WTC11 (cell line): ENCODE measurements at regions not wholly inside any gene's neighbourhood (a gene's known extent, or its start where the extent isn't known, plus 50 kb on each side); places are given as distances from the start of the nearest gene placed in this dataset.

ENCODE experiments used
- ATAC-seq: fragments of 200-7000 bp; cut with Tn5 transposase; 2 replicates; pipeline ENCODE4 v1.10.0; 2021; ENCODE audit warnings: mild to moderate bottlenecking, moderate library complexity
- CTCF ChIA-PET: fragments of 300-600 bp; sonication (Branson Sonifier 250); formaldehyde crosslinking; loops from one replicate; lab custom pipeline; 2021; ENCODE audit warnings: antibody characterized with exemption; lab: Charles Lee
- POLR2A ChIA-PET: fragments of 350-600 bp; sonication (Branson Sonifier 250); formaldehyde crosslinking; loops from one replicate; lab custom pipeline; 2021; ENCODE audit warnings: antibody characterized with exemption; lab: Charles Lee
- DNase-seq: peaks from one replicate; pipeline ENCODE4 v3.0.0; 2021; ENCODE audit warnings: low spot score
- H3K27ac Mint-ChIP-seq: 2 replicates; pipeline ENCODE4 v1.8.0; 2021; ENCODE audit warnings: mixed read lengths
- H3K27me3 Mint-ChIP-seq: 2 replicates; pipeline ENCODE4 v1.8.0; 2021; ENCODE audit warnings: low read depth, mild to moderate bottlenecking, moderate library complexity, mixed read lengths
- H3K36me3 Mint-ChIP-seq: 2 replicates; pipeline ENCODE4 v1.8.0; 2021; ENCODE audit warnings: mixed read lengths
- H3K4me1 Mint-ChIP-seq: 2 replicates; pipeline ENCODE4 v1.8.0; 2022; ENCODE audit warnings: mixed read lengths
- H3K4me3 Mint-ChIP-seq: 2 replicates; pipeline ENCODE4 v1.8.0; 2021; ENCODE audit warnings: mild to moderate bottlenecking, moderate library complexity, mixed read lengths
- H3K9me3 Mint-ChIP-seq: 2 replicates; pipeline ENCODE4 v1.8.0; 2021; ENCODE audit warnings: mixed read lengths
- ATF1 ChIP-seq: sonication (generic); formaldehyde crosslinking; IDR thresholded peaks from 2 replicates; pipeline ENCODE4 v1.8.1; 2023; ENCODE audit warnings: mild to moderate bottlenecking, moderate library complexity, missing genetic modification reagents
- CREB1 ChIP-seq: sonication (generic); formaldehyde crosslinking; IDR thresholded peaks from 2 replicates; pipeline ENCODE4 v1.8.0; 2023; ENCODE audit warnings: mild to moderate bottlenecking, missing genetic modification reagents
- CREM ChIP-seq: sonication (generic); formaldehyde crosslinking; IDR thresholded peaks from 2 replicates; pipeline ENCODE4 v1.8.1; 2022; ENCODE audit warnings: mild to moderate bottlenecking, missing genetic modification reagents, moderate library complexity
- GABPB1 ChIP-seq: sonication (generic); formaldehyde crosslinking; IDR thresholded peaks from 2 replicates; pipeline ENCODE4 v1.8.1; 2023; ENCODE audit warnings: mild to moderate bottlenecking, missing genetic modification reagents
- KAT7 ChIP-seq: sonication (generic); formaldehyde crosslinking; IDR thresholded peaks from 2 replicates; pipeline ENCODE4 v1.8.1; 2023; ENCODE audit warnings: missing genetic modification reagents, mild to moderate bottlenecking, borderline replicate concordance
- NFATC4 ChIP-seq: fragments of 250-450 bp; sonication (Bioruptor Pico); IDR thresholded peaks from 2 replicates; pipeline ENCODE4 v1.9.0; 2021; ENCODE audit warnings: mild to moderate bottlenecking
- NFYB ChIP-seq: sonication (generic); formaldehyde crosslinking; conservative IDR thresholded peaks from 2 replicates; pipeline ENCODE4 v1.8.0; 2022; ENCODE audit warnings: low read depth, missing genetic modification reagents
- SOX15 ChIP-seq: fragments of 250-450 bp; sonication (Bioruptor Pico); IDR thresholded peaks from 2 replicates; pipeline ENCODE4 v1.9.0; 2021; ENCODE audit warnings: mild to moderate bottlenecking
- SP1 ChIP-seq: sonication (generic); formaldehyde crosslinking; conservative IDR thresholded peaks from 2 replicates; pipeline ENCODE4 v1.8.1; 2022; ENCODE audit warnings: missing genetic modification reagents
- TP53 ChIP-seq: sonication (generic); formaldehyde crosslinking; IDR thresholded peaks from 2 replicates; pipeline ENCODE4 v1.8.1; 2023; ENCODE audit warnings: mild to moderate bottlenecking, missing genetic modification reagents
- ZNF138 ChIP-seq: sonication (generic); formaldehyde crosslinking; conservative IDR thresholded peaks from 2 replicates; pipeline ENCODE4 v1.8.1; 2022; ENCODE audit warnings: mild to moderate bottlenecking, moderate library complexity, missing genetic modification reagents
- ZNF317 ChIP-seq: sonication (generic); formaldehyde crosslinking; IDR thresholded peaks from 2 replicates; pipeline ENCODE4 v1.8.1; 2023; ENCODE audit warnings: low read depth, mild to moderate bottlenecking, moderate library complexity, missing genetic modification reagents, borderline replicate concordance
- ZNF423 ChIP-seq: fragments of 250-450 bp; sonication (Bioruptor Pico); IDR thresholded peaks from 2 replicates; pipeline ENCODE4 v2.1.2; 2022; ENCODE audit warnings: mild to moderate bottlenecking, moderate library complexity
- TF ChIP-seq, protein P1 (sequence below): sonication (generic); formaldehyde crosslinking; IDR thresholded peaks from 2 replicates; pipeline ENCODE4 v1.8.1; 2022; ENCODE audit warnings: mild to moderate bottlenecking, missing genetic modification reagents, moderate library complexity, borderline replicate concordance
- TF ChIP-seq, protein P2 (sequence below): sonication (generic); formaldehyde crosslinking; IDR thresholded peaks from 2 replicates; pipeline ENCODE4 v1.8.1; 2022; ENCODE audit warnings: low read depth, missing genetic modification reagents, borderline replicate concordance
- TF ChIP-seq, protein P3 (sequence below): sonication (generic); formaldehyde crosslinking; IDR thresholded peaks from 2 replicates; pipeline ENCODE4 v1.8.0; 2022; ENCODE audit warnings: mild to moderate bottlenecking, missing genetic modification reagents
- TF ChIP-seq, protein P4 (sequence below): sonication (generic); formaldehyde crosslinking; IDR thresholded peaks from 2 replicates; pipeline ENCODE4 v1.8.0; 2022; ENCODE audit warnings: mild to moderate bottlenecking, missing genetic modification reagents
- TF ChIP-seq, protein P5 (sequence below): sonication (generic); formaldehyde crosslinking; IDR thresholded peaks from 2 replicates; pipeline ENCODE4 v1.8.0; 2023; ENCODE audit warnings: mild to moderate bottlenecking, missing genetic modification reagents
- TF ChIP-seq, protein P6 (sequence below): fragments of 250-450 bp; sonication (Bioruptor Pico); IDR thresholded peaks from 2 replicates; pipeline ENCODE4 v1.8.0; 2021; ENCODE audit warnings: mild to moderate bottlenecking

DNA sequence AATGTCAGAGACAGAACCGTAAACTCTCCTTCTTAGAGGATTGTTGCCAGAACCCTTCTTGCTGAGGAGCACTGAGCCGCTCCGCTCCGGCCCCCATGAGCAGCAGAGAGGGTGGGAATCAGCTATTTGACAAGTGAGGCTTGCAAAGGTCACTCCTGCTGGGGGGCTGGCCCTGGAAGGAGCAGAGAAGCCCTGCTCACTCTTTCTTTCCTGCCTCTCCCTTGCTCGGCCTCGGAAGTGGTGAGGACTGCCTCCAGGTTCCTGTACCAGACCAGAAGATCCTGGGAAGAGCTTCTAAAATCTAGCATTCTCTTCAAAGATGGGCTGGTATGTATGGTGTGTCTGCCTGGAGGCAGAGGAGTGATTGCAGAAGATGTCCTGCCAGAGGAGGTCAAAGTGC, 168.6 kb upstream of the NECTIN1 start:
- Mint-ChIP-seq H3K4me1 (peaks cover 18% of the 10 kb centered on the region), H3K9me3 (no peaks in the 10 kb centered on the region), H3K27ac (no peak overlapping the region), H3K36me3 (no peaks in the 10 kb centered on the region), H3K4me3 (no peak overlapping the region), H3K27me3 (no peaks in the 10 kb centered on the region)
- ATAC-seq, result no peak
- ChIA-PET POLR2A (interaction anchor here (0.6 kb wide), 1 partner anchor 54 kb away, joined by 4 read pairs; no protein-coding TSS in a partner anchor), CTCF (interaction anchor here (0.8 to 1.1 kb wide), 2 partner anchors 22 to 91 kb away, joined by 3 to 4 read pairs; no protein-coding TSS in a partner anchor)
- DNase-seq, result no peak
- TF ChIP-seq, protein P1, sequence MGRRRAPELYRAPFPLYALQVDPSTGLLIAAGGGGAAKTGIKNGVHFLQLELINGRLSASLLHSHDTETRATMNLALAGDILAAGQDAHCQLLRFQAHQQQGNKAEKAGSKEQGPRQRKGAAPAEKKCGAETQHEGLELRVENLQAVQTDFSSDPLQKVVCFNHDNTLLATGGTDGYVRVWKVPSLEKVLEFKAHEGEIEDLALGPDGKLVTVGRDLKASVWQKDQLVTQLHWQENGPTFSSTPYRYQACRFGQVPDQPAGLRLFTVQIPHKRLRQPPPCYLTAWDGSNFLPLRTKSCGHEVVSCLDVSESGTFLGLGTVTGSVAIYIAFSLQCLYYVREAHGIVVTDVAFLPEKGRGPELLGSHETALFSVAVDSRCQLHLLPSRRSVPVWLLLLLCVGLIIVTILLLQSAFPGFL (CRISPR knock-in tag), result no peak
- TF ChIP-seq, protein P2, sequence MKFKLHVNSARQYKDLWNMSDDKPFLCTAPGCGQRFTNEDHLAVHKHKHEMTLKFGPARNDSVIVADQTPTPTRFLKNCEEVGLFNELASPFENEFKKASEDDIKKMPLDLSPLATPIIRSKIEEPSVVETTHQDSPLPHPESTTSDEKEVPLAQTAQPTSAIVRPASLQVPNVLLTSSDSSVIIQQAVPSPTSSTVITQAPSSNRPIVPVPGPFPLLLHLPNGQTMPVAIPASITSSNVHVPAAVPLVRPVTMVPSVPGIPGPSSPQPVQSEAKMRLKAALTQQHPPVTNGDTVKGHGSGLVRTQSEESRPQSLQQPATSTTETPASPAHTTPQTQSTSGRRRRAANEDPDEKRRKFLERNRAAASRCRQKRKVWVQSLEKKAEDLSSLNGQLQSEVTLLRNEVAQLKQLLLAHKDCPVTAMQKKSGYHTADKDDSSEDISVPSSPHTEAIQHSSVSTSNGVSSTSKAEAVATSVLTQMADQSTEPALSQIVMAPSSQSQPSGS, result no peak
- TF ChIP-seq KAT7 (CRISPR knock-in tag), result no peak
- no peak for TF ChIP-seq SP1
- no peak for TF ChIP-seq ATF1 (CRISPR knock-in tag)
- TF ChIP-seq GABPB1, result no peak
- no peak for TF ChIP-seq ZNF423 (CRISPR knock-in tag)

DNA sequence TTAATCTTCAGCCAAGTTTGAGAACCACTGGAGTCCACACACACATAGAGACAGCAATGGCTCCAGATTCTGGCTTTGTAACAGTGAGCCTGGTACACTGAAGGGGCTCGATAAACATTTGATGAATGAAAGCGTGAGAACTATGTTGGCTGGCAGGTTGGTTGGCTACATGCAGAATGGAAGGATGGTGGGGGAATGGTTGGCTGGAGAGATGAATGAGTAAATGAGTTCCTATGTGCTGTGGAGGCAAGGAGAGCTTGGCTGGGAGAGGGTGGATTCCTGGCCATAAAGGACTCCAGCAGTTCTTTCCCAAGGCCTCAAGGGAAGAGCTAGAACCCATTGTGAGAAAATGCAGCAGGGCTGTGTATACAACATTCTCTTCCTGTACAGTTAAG, 168.0 kb upstream of the NECTIN1 start:
- Mint-ChIP-seq H3K4me3 (no peak overlapping the region), H3K27me3 (no peaks in the 10 kb centered on the region), H3K9me3 (no peaks in the 10 kb centered on the region), H3K36me3 (no peaks in the 10 kb centered on the region), H3K4me1 (peaks cover 18% of the 10 kb centered on the region), H3K27ac (no peak overlapping the region)
- CTCF ChIA-PET, result interaction anchor here (1.1 kb wide), 1 partner anchor 23 kb away, joined by 3 read pairs; no protein-coding TSS in a partner anchor
- TF ChIP-seq NFATC4 (CRISPR knock-in tag), result no peak
- TF ChIP-seq NFYB, result no peak
- TF ChIP-seq CREM, result no peak
- no peak for TF ChIP-seq ZNF138
- TF ChIP-seq, protein P3, sequence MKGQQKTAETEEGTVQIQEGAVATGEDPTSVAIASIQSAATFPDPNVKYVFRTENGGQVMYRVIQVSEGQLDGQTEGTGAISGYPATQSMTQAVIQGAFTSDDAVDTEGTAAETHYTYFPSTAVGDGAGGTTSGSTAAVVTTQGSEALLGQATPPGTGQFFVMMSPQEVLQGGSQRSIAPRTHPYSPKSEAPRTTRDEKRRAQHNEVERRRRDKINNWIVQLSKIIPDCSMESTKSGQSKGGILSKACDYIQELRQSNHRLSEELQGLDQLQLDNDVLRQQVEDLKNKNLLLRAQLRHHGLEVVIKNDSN, result no peak
- no peak for TF ChIP-seq CREB1 (CRISPR knock-in tag)
- TF ChIP-seq TP53 (CRISPR knock-in tag), result no peak
- no peak for TF ChIP-seq ZNF317 (CRISPR knock-in tag)
- TF ChIP-seq, protein P4, sequence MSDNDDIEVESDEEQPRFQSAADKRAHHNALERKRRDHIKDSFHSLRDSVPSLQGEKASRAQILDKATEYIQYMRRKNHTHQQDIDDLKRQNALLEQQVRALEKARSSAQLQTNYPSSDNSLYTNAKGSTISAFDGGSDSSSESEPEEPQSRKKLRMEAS (CRISPR knock-in tag), result no peak
- TF ChIP-seq, protein P5, sequence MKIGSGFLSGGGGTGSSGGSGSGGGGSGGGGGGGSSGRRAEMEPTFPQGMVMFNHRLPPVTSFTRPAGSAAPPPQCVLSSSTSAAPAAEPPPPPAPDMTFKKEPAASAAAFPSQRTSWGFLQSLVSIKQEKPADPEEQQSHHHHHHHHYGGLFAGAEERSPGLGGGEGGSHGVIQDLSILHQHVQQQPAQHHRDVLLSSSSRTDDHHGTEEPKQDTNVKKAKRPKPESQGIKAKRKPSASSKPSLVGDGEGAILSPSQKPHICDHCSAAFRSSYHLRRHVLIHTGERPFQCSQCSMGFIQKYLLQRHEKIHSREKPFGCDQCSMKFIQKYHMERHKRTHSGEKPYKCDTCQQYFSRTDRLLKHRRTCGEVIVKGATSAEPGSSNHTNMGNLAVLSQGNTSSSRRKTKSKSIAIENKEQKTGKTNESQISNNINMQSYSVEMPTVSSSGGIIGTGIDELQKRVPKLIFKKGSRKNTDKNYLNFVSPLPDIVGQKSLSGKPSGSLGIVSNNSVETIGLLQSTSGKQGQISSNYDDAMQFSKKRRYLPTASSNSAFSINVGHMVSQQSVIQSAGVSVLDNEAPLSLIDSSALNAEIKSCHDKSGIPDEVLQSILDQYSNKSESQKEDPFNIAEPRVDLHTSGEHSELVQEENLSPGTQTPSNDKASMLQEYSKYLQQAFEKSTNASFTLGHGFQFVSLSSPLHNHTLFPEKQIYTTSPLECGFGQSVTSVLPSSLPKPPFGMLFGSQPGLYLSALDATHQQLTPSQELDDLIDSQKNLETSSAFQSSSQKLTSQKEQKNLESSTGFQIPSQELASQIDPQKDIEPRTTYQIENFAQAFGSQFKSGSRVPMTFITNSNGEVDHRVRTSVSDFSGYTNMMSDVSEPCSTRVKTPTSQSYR (CRISPR knock-in tag), result no peak
- TF ChIP-seq, protein P6, sequence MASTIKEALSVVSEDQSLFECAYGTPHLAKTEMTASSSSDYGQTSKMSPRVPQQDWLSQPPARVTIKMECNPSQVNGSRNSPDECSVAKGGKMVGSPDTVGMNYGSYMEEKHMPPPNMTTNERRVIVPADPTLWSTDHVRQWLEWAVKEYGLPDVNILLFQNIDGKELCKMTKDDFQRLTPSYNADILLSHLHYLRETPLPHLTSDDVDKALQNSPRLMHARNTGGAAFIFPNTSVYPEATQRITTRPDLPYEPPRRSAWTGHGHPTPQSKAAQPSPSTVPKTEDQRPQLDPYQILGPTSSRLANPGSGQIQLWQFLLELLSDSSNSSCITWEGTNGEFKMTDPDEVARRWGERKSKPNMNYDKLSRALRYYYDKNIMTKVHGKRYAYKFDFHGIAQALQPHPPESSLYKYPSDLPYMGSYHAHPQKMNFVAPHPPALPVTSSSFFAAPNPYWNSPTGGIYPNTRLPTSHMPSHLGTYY, result no peak
- no peak for TF ChIP-seq SOX15 (CRISPR knock-in tag)
- DNase-seq (no peak), ATAC-seq (no peak)
- POLR2A ChIA-PET, result interaction anchor here (0.6 kb wide), 1 partner anchor 54 kb away, joined by 4 read pairs; no protein-coding TSS in a partner anchor
